ENCODE measurements at regions not wholly inside any gene's neighbourhood (a gene's known extent, or its start where the extent isn't known, plus 50 kb on each side); places are given as distances from the start of the nearest gene placed in this dataset.

DNA sequence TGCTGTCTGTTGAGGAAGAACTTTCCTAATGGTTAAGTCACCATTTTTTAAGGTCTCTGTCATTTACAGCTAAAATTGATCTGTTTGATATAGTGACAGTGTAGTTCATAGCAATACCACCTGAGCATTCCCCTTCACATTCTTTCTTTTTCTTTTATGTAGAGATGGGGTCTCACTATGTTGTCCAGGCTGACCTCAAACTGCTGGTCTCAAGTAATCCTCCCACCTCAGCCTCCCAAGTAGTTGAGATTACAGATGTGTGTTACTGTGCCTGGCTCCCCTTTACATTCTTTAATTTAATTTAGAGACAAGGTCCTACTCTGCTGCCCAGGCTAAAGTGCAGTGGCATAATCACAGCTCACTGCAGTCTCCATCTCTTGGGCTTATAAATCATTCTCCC is 72.7 kb upstream of the ACVR1 start:
- H3K4me2 ChIP-seq = no peak overlapping the region
- H3K4me3 ChIP-seq = no peak overlapping the region
- H3K9me3 ChIP-seq (replicated peaks in 1 of 11) = no peaks in the 10 kb centered on the region
- no peaks in the 10 kb centered on the region for H3K27me3 ChIP-seq
- no peaks in the 10 kb centered on the region for H3K36me3 ChIP-seq
- TF ChIP-seq Cebpa-rat (IDR thresholded peaks at IDR 0.05) = no peak
- H4K20me1 ChIP-seq = no peaks in the 10 kb centered on the region
- H3K27ac ChIP-seq = no peak overlapping the region
- H3K9ac ChIP-seq = no peak overlapping the region
- H3K4me1 ChIP-seq = no peaks in the 10 kb centered on the region

GRCh38 chr2:157946919-157947557 is 70.9 kb upstream of the ACVR1 start:
- no peak for TF ChIP-seq Cebpa-rat (IDR thresholded peaks at IDR 0.05)
- H3K9ac ChIP-seq = no peak overlapping the region
- no peak overlapping the region for H3K4me3 ChIP-seq
- H3K27me3 ChIP-seq = no peaks in the 10 kb centered on the region
- H3K27ac ChIP-seq = no peak overlapping the region
- H3K36me3 ChIP-seq = no peaks in the 10 kb centered on the region
- no peaks in the 10 kb centered on the region for H3K9me3 ChIP-seq (replicated peaks in 1 of 11)
- H4K20me1 ChIP-seq = no peaks in the 10 kb centered on the region
- H3K4me2 ChIP-seq = no peak overlapping the region
- no peaks in the 10 kb centered on the region for H3K4me1 ChIP-seq

- Histone ChIP-seq H3K27ac (no peak overlapping the region), H3K4me3 (no peak overlapping the region), H3K4me2 (no peak overlapping the region), H3K27me3 (no peaks in the 10 kb centered on the region), H3K9me3 (replicated peaks in 1 of 11) (no peaks in the 10 kb centered on the region), H3K36me3 (no peaks in the 10 kb centered on the region), H4K20me1 (no peaks in the 10 kb centered on the region), H3K4me1 (no peaks in the 10 kb centered on the region), H3K9ac (no peak overlapping the region)
- no peak for TF ChIP-seq Cebpa-rat (IDR thresholded peaks at IDR 0.05)
These were observed 63.9 kb upstream of the ACVR1 start for GRCh38 chr2:157940024-157940423.

GRCh38 chr2:157938556-157938955 is 62.4 kb upstream of the ACVR1 start:
- no peak overlapping the region for H3K9ac ChIP-seq
- no peaks in the 10 kb centered on the region for H3K27me3 ChIP-seq
- TF ChIP-seq Cebpa-rat (IDR thresholded peaks at IDR 0.05) = no peak
- H3K4me2 ChIP-seq = no peak overlapping the region
- H3K4me3 ChIP-seq = no peak overlapping the region
- no peak overlapping the region for H3K27ac ChIP-seq
- H4K20me1 ChIP-seq = no peaks in the 10 kb centered on the region
- no peaks in the 10 kb centered on the region for H3K9me3 ChIP-seq (replicated peaks in 1 of 11)
- H3K4me1 ChIP-seq = no peaks in the 10 kb centered on the region
- H3K36me3 ChIP-seq = no peaks in the 10 kb centered on the region

DNA sequence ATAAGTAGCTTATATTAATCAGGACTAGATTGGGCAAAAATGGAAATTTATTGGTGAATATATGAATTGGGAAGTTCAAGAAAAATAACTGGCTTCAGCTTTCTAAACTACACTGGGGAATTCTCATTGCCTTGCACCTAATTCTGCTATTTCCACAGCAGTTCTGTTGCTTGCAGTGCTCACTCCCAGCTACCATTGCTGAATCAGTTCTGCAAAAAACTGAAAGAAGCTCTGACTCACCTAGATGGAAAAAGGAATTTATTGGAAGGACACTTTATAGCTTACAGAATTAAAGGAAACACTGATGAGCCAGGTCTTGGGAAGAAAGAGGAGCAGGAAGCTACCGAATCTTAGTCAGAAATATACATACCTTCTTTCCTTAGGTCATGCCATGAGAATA is 60.3 kb upstream of the ACVR1 start:
- H3K4me1 ChIP-seq = no peaks in the 10 kb centered on the region
- TF ChIP-seq Cebpa-rat (IDR thresholded peaks at IDR 0.05) = no peak
- no peaks in the 10 kb centered on the region for H3K9me3 ChIP-seq (replicated peaks in 1 of 11)
- no peak overlapping the region for H3K4me2 ChIP-seq
- H4K20me1 ChIP-seq = no peaks in the 10 kb centered on the region
- no peak overlapping the region for H3K4me3 ChIP-seq
- no peaks in the 10 kb centered on the region for H3K36me3 ChIP-seq
- H3K27me3 ChIP-seq = no peaks in the 10 kb centered on the region
- H3K9ac ChIP-seq = no peak overlapping the region
- H3K27ac ChIP-seq = no peak overlapping the region

DNA sequence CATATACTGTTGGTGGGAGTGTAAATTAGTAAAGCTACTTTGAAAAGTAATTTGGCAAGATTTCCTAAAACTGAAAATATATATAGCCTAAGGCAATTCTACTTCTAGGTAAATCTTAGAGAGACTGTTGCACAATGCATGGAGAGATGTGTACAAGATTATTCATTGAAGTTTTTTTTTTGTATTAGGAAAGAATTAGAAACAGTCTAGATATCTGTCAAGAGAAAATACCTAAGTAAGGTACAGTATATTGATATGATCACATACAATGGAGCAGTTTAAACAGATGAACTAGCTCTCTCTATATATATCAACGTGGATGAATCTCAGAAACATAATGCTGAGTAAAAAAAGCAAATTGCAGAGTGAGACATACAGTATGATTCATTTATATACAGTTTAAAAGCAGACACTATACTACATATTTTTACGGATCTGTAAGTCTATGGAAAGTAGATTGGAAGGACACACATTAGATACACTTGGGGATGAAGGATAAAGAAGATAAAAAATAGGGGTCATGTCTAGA is 59.3 kb upstream of the ACVR1 start:
- H3K4me1 ChIP-seq = no peaks in the 10 kb centered on the region
- no peak overlapping the region for H3K27ac ChIP-seq
- no peak overlapping the region for H3K4me2 ChIP-seq
- no peak overlapping the region for H3K4me3 ChIP-seq
- H3K9ac ChIP-seq = no peak overlapping the region
- no peaks in the 10 kb centered on the region for H4K20me1 ChIP-seq
- no peaks in the 10 kb centered on the region for H3K36me3 ChIP-seq
- H3K9me3 ChIP-seq (replicated peaks in 1 of 11) = no peaks in the 10 kb centered on the region
- H3K27me3 ChIP-seq = no peaks in the 10 kb centered on the region
- TF ChIP-seq Cebpa-rat (IDR thresholded peaks at IDR 0.05) = no peak

- Histone ChIP-seq H3K9me3 (replicated peaks in 1 of 11) (no peaks in the 10 kb centered on the region), H3K27ac (no peak overlapping the region), H3K36me3 (no peaks in the 10 kb centered on the region), H3K4me2 (no peak overlapping the region), H4K20me1 (no peaks in the 10 kb centered on the region), H3K9ac (no peak overlapping the region), H3K27me3 (no peaks in the 10 kb centered on the region), H3K4me3 (no peak overlapping the region), H3K4me1 (no peaks in the 10 kb centered on the region)
- no peak for TF ChIP-seq Cebpa-rat (IDR thresholded peaks at IDR 0.05)
These were observed 58.7 kb upstream of the ACVR1 start for GRCh38 chr2:157934684-157935377.

DNA sequence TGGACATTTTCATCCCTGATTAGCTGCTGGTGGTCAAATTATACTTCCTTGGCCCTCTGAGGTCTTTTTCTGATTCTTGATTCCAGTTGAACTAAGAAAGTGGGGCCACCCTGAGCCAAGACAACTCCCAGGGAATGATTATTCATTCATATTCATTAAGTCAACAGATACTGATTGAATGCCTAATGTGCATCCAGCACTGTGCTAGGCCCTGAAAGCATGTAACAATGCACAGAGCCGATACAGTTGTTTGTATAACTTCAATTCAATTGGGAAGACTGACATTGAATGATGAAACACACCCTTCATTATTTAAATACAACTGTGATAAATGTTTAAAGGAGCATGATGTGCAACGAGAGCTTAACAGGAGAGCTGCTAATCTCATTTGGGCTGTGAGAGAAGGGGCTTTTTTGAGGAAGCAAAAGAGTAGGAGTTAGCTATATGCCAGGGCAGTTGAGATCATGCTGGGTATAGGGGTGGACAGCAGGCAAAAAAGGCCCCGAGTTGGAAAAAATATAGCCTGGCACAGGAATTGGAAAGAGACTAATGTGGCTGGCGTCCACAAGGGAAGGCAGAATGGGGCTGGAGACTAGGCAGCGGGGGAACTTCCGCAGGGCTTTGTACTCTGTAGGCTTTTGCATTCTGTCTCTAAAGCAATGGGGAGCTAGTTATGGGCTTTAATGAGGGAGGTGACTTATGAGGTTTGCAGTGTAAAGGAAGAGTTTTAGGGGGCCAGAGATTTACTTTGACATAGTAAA is 57.2 kb upstream of the ACVR1 start:
- no peak overlapping the region for H3K9ac ChIP-seq
- no peaks in the 10 kb centered on the region for H3K36me3 ChIP-seq
- TF ChIP-seq Cebpa-rat (IDR thresholded peaks at IDR 0.05) = no peak
- H3K4me1 ChIP-seq = no peaks in the 10 kb centered on the region
- H3K27ac ChIP-seq = no peak overlapping the region
- H3K4me3 ChIP-seq = no peak overlapping the region
- peaks cover 0 to 11% (median 0%) of the 10 kb centered on the region in 11 experiments; a peak in 6 of 22 replicates for H3K9me3 ChIP-seq (replicated peaks in 1 of 11)
- no peak overlapping the region for H3K4me2 ChIP-seq
- H4K20me1 ChIP-seq = no peaks in the 10 kb centered on the region
- H3K27me3 ChIP-seq = no peaks in the 10 kb centered on the region

GRCh38 chr2:157932480-157933159 is 56.5 kb upstream of the ACVR1 start:
- Histone ChIP-seq H4K20me1 (no peaks in the 10 kb centered on the region), H3K27ac (no peak overlapping the region), H3K4me2 (no peak overlapping the region), H3K9me3 (replicated peaks in 1 of 11) (peaks cover 0 to 11% (median 0%) of the 10 kb centered on the region in 11 experiments; a peak in 6 of 22 replicates), H3K4me3 (no peak overlapping the region), H3K36me3 (no peaks in the 10 kb centered on the region), H3K9ac (no peak overlapping the region), H3K27me3 (no peaks in the 10 kb centered on the region), H3K4me1 (no peaks in the 10 kb centered on the region)
- no peak for TF ChIP-seq Cebpa-rat (IDR thresholded peaks at IDR 0.05)

Data from BLaER1 treated with 17β-estradiol and CSF1 and Interleukin-3, amounts not matched to agents 10 nM and 100 nM (cell line).